Left ventricle myocardium inferior (tissue), 1 donor: ENCODE measurements at regions not wholly inside any gene's neighbourhood (a gene's known extent, or its start where the extent isn't known, plus 50 kb on each side); places are given as distances from the start of the nearest gene placed in this dataset.

Source experiments
- DNase-seq: peaks from one replicate; pipeline ENCODE4 v3.0.0-alpha.2; 2020
- H3K27ac ChIP-seq: fragments of 200-600 bp; replicated peaks from 2 replicates; pipeline ENCODE4 v1.8.0; 2021
- H3K27me3 ChIP-seq: fragments of 200-600 bp; 2 replicates; pipeline ENCODE4 v1.8.0; 2021; ENCODE audit warnings: low read depth
- H3K36me3 ChIP-seq: fragments of 200-600 bp; 2 replicates; pipeline ENCODE4 v1.8.0; 2021
- H3K4me1 ChIP-seq: fragments of 200-600 bp; 2 replicates; pipeline ENCODE4 v1.8.0; 2021
- H3K4me3 ChIP-seq: fragments of 200-600 bp; 2 replicates; pipeline ENCODE4 v1.8.0; 2021; ENCODE audit warnings: mild to moderate bottlenecking, moderate library complexity
- H3K9me3 ChIP-seq: fragments of 200-600 bp; replicated peaks from 2 replicates; pipeline ENCODE4 v1.8.0; 2021
- CTCF ChIP-seq: fragments of 200-600 bp; IDR thresholded peaks from 2 replicates; pipeline ENCODE4 v1.8.0; 2021; ENCODE audit warnings: antibody characterized with exemption, mild to moderate bottlenecking, borderline replicate concordance
- intact Hi-C: fragments of 100-400 bp; cut with micrococcal nuclease; formaldehyde crosslinking; loops from one replicate; pipeline ENCODE4 v1.11.0; 2022
- donor health status: DM: no; HTN: yes; CAD: no; lungs with severe emphysema.

GRCh38 chr9:14960881-14961280, 50.7 kb upstream of the FREM1 start:
- peaks cover 14% of the 10 kb centered on the region for H3K4me1 ChIP-seq
- TF ChIP-seq CTCF, result no peak
- no peak for DNase-seq
- no peaks in the 10 kb centered on the region for H3K9me3 ChIP-seq
- no peak overlapping the region for H3K4me3 ChIP-seq
- no peak overlapping the region for H3K27ac ChIP-seq
- H3K27me3 ChIP-seq, result no peaks in the 10 kb centered on the region
- no peaks in the 10 kb centered on the region for H3K36me3 ChIP-seq
- intact Hi-C loops, result no loop called here
